HG03439 (cell line): ENCODE measurements at regions not wholly inside any gene's neighbourhood (a gene's known extent, or its start where the extent isn't known, plus 50 kb on each side); places are given as distances from the start of the nearest gene placed in this dataset.

ENCODE experiments used
- ATAC-seq: cut with Tn5 transposase; IDR thresholded peaks from one replicate; pipeline ENCODE4 v1.9.1; 2021; ENCODE audit warnings: mild to moderate bottlenecking, moderate library complexity; ENCODE audit not compliant: unreplicated experiment

DNA sequence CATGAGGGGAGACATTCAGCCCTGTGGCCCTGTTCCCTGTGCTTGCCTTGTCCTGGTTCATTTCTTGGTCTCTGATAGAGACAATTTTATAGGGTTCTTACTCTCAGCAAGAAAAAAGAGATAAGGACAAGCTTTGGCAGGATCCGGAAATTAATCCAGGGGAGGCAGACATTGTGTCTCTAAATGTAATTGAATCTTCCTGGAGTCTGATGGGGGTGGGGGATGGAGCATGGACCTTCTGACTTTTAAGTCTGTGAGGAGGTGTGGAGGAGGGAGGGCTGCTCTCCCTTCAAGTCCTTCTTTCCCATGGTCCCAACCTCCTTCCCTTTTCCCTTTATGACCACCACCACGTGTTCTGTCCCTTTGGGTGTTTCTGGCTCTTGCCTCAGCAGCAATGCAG, 512.7 kb downstream of the DHX35 start:
- no peak for ATAC-seq

DNA sequence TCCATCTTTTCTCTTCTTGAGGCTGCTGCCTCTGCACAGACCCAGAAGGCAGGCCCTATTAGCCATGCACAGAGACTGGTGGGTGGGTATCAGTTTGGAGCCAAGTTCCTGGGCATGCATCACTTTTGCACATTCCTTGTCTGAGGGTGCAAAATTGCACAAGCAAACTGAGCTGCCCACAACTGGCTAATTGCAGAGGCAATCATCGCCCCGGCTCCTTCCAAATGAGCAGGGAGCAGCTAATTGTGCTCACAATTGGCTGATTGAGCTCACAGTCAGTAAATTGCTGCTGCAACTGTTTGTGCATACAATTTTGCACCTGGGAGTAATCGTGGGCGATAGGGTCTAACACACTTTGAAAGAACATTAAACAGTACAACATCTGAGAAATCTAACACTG, 511.4 kb downstream of the DHX35 start:
- ATAC-seq, result no peak

DNA sequence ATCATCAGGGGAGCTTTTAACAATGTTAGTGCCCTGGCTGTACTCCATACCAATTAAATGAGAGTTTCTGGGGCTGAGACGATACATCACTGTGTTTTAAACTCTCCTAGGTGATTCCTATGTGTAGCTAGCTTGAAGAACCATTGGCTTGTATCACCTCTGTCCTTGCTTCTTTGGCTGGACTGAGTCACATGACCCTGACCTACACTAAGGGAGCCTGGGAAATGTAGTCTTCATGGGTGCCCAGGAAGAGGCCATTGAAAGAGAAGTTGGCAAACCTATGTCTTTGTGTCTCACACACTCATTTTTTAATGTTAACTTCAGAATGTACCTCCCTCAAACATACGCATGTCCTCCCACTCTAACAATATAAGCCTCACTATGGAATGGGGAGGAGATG, 506.6 kb downstream of the DHX35 start:
- ATAC-seq, result no peak

DNA sequence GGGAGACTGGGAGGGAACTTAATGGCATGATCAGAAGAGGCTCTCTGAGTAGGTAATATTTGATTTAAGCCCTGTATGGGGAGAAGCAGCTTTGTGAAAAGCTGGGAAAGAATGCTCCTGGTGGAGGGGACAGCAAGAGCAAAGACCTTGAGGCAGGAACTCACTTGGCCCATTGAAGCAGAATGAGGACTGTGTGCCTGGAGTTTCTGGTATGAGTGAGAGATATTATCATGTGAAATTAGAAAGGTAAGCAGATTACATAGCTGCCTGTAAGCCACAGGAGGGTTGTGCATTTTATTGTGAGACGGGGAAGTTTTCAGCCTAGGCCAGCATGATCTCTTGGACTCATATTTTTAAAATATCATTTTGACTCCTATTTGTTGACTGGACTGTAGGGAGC, 502.1 kb downstream of the DHX35 start:
- ATAC-seq, result no peak

DNA sequence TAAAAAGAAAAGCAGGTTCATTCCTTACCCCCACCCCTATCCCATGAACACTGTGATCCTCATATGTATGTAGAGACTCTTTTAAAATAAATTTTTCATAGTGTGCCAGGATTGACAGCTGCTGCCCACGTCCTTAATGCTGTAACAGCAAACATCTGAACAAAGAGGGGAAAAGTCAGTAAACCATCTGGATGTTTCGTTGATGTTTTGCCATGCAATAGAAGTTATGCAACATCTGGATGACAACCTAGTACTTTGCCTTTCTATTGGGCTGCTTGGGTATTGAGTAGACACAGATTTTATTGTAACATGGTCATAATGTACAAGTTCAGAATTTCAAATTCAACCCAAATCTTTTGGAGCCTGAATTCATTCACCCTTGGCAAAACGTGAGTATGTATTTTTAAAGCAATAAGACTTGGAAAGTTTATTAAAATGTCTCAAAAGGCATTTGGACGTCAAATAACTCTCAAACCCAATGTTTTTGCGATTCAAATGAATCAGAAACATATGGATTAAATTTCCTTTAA, 500.3 kb downstream of the DHX35 start:
- no peak for ATAC-seq

DNA sequence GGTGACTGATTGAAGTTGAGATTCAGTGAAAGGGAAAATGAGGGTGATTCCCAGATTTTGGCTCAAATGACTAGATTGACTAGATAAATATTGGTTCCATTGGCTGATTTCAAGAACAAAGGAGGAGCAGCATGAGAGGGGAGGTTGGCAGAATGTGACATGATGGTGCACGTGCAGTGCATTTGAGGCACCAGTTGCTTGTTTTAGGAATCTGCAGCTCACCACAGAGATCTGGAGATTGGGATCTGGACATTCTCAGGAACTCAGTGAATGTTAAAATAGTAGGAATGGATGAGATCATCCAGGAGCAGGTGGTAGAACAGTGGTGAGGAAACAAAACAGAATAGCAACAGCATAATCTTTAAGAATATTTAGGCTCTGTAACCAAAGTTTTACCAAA, 496.3 kb downstream of the DHX35 start:
- no peak for ATAC-seq

DNA sequence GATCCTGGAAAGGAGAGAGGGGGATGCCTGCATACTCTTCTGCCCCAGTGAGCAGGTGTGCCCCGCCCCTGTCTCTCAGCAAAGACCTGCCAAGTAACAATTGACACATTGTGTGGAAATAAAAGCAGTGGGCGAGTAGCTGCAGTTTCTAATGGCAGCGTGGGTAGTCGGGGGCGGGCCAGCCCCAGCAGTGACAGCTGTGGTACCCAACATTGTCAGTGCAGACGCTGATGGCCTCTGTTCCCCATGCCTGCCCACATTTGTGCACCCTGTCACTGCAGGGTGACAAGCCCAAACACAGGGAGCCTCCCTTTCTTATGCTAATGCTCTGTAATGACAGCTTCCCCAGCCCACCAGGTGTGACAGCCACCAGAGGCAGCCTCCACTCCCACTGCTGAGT, 491.7 kb downstream of the DHX35 start:
- ATAC-seq, result no peak

DNA sequence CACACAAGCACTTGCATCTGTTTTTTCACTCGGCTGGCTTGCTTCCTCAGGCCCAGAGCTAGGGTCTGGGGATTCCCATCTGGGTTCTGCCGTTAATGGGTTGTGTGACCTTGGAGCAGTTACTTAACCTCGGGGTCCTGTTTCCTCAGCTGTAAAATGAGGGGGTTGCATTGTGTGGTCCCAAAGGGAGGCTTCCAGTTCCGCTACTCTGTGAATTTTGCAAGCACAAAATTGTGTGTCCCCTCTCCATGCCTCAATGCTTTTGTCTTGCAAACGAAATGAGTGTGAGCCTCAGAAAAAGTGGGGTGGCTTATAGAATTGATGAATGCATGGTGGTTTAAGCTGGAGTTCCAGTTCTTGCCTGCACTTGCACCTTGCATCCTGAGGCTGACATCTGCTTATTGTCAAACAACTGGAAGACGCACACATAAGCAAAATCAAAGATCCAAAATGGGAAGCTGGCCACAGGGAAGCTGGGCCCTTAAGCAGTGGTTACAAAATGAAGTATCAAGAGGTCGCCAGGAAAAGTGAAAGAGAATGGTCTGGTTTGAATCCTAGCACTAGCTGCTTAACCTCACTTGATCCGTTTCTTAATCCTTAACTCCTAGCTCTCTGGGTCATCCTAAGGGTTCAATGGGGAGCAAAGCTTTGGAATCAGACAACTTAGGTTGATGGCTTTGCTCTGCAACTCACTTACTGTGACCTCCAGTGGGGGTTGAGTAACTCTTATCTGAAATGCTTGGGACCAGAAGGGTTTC, 490.6 kb downstream of the DHX35 start:
- ATAC-seq, result no peak

DNA sequence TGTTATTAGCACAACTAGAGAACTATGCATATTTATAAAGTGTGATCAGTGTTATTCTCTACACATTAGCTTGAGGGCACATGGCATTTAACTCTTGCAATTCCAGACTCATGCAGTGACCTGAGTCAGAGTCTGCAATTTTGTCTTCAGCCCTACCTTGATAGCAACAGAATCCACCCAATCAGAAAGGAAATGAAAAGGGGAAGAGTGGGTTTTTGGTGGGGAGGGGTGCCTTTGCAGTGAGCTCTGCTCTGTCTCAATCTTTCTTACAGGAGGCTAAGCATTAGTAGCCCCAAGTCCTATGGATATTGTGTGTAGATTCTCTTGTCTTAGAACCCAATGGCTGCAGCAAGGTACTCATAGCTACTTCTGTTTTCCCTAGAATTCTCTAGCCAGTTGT, 489.2 kb downstream of the DHX35 start:
- no peak for ATAC-seq

DNA sequence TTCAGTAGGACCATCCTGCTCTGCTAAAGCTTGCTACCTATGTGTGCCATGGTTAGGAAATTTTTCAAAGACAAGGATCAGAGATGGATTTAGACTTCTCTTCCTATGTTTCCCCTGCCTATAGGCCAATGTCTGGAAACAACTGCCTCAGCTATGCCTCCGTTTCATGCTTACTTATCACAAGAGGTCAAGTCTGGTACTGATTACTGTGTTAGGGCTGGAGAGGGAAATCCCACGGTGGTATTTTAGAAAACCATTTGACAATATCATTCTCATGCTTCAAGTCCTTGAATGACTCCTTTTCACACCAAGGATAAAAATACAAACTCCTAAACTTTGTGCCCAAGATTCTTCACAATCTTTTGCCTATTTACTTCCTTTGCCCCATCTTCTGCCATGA, 484.3 kb downstream of the DHX35 start:
- ATAC-seq, result no peak

DNA sequence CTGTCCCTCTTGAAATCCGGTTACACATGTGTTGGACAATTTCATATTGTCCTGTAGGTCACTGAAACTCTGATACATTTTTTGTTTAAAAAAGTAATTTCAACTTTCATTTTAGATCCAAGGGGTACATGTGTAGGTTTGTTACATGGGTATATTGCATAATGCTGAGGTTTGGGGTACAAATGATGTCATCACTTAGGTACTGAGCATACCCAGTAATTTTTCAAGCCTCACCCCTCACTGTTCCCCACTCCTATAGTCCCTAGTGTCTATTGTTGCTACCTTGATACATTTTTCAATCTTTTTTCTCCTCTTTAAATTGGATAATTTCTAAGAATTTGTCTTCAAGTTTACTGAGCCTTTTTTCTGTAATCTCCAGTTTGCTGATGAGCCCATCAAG, 483.0 kb downstream of the DHX35 start:
- ATAC-seq, result no peak

DNA sequence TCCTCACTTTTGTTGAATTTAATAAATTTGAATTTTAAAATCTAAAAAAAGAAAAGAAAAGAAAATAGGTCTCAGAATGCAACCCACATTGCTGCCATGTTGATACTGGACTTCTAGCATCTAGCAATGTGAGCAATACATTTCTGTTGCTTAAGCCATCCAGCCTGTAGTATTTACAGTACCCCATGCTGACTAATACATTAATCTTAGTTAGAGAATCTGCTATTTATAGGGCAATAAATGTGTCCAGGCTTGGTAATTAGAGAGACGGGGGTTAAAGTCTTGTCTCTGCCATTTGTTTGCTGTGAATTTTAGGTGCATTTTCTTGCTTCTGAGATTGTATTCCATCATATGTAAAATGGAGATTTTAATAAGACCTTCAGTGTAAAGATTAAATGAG, 471.3 kb downstream of the DHX35 start:
- ATAC-seq, result no peak

DNA sequence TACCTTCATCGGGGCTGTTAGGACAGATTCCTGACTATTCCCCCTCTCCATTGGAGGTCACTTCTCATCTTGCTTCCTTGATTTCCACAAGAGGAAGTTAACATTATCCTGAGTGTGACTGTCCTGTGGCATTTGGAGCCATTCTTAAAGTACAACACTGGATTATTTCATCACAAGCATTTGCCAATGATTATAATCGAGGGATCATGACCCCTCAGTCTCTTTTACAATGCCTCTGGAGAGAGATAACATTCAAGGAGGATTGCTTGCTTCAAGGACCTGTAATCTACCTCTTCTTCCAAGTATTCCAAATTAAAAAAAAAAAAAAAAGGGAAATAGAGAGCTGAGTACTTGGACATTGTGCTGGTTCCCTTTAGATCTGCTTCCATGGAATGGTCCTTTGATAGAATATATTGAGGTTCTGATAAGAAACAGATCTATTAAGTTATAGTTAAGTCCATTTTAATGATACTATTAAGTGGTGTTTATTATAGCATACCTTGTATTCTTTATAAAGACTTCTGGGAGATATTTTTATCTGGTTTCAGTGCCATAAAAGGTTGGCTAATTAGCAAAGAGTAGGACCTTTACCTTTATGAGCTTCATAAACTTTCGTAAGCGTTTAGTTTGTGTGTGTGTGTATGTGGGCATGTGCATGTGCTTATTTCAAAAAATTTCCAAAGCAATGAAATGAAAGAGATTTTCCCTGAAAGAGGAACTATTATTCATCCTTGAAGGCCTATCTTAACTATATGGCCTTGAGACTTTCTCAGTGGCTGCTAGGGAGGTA, 469.1 kb downstream of the DHX35 start:
- no peak for ATAC-seq

DNA sequence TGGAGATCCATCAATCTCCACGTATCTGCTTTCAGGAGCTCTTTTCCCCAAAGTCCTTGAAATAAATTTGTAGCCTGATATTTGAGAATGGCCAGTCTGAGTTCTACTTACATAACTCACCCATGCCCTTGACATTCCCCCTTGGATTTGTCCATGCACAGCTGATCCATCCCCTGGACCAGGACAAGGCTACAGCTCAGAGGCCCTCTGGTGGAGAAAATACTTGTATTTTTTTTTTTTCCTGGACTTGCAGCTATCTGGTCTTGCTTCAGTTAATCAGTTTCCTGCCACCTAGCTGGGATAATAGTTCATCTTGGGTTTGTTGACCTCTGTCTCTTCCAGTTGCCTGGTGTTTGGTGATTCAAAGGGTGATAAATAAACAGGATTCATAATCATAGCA, 467.6 kb downstream of the DHX35 start:
- ATAC-seq, result no peak

DNA sequence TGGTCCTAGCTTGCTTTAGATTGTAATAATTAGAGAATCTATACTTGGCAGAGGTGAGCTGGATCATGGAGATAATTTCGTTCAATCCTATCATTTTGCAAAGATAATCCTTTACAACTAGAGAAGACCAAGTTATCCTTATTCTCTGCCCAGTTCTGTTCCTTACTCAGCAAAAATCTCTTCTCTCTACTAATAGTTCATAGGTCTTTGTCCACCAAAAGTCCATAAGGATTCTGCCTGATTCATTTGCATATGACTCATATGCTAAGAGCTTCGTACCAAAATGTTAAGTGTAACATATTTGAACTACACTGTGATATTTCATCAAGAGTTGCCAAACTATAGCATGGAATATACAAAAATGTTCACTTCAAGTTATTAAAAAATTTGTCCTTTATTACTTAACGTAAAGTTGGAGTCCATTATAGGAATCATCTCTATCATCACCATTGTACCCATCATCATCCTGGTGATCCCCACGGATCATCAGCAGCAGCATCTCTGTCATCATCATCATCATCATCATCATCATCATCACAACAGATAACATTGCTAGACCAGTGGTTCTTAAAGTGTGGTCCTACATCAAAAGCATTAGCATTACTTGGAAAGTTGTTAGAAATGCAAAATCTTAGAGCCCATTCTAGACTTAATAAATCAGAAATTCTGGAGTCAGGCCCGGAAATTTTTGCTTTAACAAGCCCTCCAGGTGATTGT, 463.0 kb downstream of the DHX35 start:
- no peak for ATAC-seq

DNA sequence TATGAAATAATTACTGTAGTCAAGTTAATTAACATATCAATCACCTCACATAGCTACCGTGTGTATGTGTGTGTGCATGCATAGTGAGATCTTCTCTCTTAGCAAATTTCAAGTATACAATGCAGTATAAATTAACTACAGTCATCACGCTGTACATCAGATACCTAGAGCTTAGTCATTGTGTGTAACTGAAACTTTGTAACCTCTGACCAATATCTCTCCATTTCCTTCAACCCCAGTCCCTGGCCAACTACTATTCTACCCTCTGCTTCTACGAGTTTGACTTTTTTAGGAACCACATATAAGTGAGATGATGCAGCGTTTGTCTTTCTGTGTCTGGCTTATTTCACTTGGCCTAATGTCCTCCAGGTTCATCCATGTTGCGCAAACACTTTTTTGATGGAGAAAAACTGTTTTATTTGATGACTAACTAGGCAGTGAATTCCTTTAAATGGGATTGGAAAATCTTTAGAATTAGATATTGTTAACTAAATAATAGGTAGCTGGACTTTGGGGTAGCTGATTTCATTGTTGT, 459.5 kb downstream of the DHX35 start:
- ATAC-seq, result no peak

DNA sequence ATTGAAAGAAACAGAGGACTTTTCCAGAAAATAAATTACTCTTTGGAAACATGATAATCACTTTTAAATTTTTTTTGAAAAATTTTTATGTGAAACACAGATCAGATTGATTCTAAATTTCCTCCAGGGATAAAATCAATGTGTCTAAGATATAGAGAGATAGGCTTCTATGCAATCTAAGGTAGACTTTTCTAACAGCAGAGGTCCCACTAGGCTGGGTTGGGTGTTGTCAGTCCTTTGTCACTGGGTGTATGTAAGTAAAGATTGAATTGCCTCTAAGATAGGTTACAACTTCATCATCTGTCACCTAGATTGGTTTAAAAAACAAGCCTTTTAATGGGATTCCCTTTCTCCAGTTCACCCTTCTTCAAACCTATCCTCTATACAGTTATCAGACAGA, 449.9 kb downstream of the DHX35 start:
- no peak for ATAC-seq

DNA sequence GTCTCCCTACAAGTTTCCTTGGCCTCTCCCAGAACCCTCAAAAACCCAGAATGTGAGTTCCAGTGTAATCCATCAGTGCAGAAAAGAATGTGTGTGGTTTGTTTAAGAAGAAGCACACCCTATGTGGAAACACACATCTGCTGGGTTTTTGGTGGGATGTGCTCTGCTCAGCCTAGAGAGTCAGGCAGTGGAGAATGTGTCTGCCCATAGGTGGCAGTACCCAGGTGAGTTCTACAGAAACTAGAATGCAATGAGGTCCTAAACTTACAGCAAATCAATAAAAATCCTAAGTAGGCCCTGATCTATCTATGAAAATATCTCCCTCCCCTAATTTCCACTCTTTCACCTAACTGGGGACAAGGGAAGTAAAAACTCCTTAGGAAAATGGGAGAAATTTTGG, 437.3 kb downstream of the DHX35 start:
- no peak for ATAC-seq

DNA sequence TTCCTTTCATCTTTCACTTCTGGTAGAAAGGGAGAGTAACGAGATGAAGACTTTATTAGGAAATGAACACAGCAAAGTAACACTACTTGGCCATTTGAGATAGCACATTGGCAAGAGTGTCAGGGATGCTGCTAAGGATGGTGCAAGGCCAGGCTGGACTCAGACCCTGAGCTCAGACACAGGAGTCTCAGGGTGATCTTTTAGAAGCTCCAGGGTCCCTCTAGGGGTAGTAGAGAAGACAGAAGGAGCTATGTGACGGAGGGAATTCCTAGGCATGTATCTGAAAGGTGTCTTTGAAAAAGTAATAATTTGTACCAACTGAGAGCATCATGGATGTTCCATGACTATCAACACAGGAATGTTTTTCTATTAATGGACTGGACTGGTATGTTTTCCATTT, 436.5 kb downstream of the DHX35 start:
- no peak for ATAC-seq

DNA sequence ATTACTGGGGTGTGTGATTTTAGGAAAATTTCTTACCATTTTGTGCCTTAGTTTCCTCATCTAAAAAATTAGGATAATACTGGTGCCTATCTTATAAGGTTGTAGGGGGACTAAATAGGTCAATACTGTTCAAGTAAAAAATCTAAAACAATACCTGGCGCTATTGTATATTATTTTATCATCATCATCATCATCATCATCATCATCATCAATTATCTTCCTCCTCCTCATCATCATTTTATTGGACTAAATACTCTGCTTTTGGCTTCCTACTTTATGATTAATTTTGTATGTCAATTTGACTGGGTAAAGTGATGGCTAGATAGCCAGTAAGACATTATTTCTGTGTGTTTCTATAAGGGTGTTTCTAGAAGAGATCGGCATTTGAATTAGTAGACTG, 435.5 kb downstream of the DHX35 start:
- no peak for ATAC-seq

DNA sequence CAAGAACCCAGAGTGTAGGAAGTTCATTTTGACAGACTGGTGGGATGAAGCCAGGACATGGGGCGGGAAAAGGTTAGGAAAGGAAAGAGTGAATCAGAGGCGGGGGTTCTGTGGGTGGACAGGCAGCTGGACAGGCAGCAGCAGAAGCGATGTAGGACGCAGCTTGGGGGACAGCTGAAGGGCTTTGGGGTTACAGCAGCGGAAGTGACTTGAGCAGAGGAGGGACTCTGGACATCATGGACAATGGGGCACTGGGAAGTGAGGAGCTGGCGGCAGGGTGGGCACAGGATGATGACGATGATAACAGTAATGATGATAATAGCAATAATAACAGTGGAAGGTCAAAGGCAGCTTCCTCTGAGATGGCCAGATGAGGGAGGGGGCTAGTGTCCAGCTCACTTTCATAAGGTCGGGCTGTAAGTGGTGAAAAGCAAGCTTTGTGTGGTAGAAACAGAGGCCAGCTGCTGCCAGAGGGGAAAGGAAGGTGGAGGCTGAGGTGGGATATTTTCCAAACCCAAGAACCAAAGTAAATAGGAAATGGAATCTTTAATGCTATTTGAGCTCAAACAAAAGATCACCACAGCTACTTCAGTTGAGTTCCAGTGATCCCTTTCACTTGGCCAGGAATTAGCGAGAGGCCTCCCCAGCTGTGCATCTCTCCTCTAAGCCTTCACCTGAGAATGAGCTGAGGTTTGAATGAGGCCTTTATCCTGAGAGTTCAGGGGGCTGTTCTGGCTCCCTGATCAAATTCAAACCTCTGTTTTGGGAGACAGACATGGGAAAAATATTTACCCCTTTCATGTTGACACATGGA, 433.5 kb downstream of the DHX35 start:
- ATAC-seq, result no peak
